Pancreas (tissue), 10 donors: ENCODE measurements at regions not wholly inside any gene's neighbourhood (a gene's known extent, or its start where the extent isn't known, plus 50 kb on each side); places are given as distances from the start of the nearest gene placed in this dataset.
"Not testable (repeated sequence)": the region's sequence is repeated elsewhere in the genome, so short reads cannot be mapped to it uniquely, and the experiment has no call there.

Source experiments
- ATAC-seq, 4 donors: fragments of 200-7000 bp; cut with Tn5 transposase; one replicate each; pipeline versions ENCODE4 v1.8.0 to v1.9.1; 2020; ENCODE audit warnings: mild to moderate bottlenecking in 4 of 4, moderate library complexity in 4 of 4
- DNase-seq, 6 donors: peaks; one replicate each; pipeline ENCODE4 v3.0.0-alpha.2; 2020
- FAIRE-seq: peaks from 2 replicates; lab custom pipeline; 2012; peaks lifted over from hg19 to GRCh38; lab: Jason Lieb, UNC
- H3K27ac ChIP-seq, 4 donors: fragments of 200-600 bp; sonication (generic); 1 replicate in 3 of 4; 2 replicates in 1 of 4; pipeline versions ENCODE4 v1.5.0 to v1.8.0; 2020
- H3K27me3 ChIP-seq, 4 donors: fragments of 200-600 bp; one replicate each; pipeline ENCODE4 v1.8.0; 2021
- H3K36me3 ChIP-seq, 3 donors: fragments of 200-600 bp; sonication (generic) in 1 of 3; one replicate each; pipeline versions ENCODE4 v1.5.0 to v1.8.0; 2020 to 2021
- H3K4me1 ChIP-seq, 3 donors: fragments of 200-600 bp; one replicate each; pipeline ENCODE4 v1.8.0; 2021
- H3K4me3 ChIP-seq, 4 donors: fragments of 200-600 bp; sonication (generic) in 2 of 4; one replicate each; pipeline versions ENCODE4 v1.5.0 to v1.8.0; 2020 to 2021
- H3K9me3 ChIP-seq, 4 donors: fragments of 200-600 bp; one replicate each; pipeline ENCODE4 v1.8.0; 2021
- CTCF ChIP-seq, 4 donors: fragments of 200-600 bp; sonication (generic) in 3 of 4; IDR thresholded peaks; one replicate each; pipeline versions ENCODE4 v1.5.0 to v1.8.0; 2021; ENCODE audit warnings: antibody characterized with exemption in 4 of 4
- WGBS, 2 donors: extraction: QIAGEN DNeasy Blood & Tissue Kit; methylation state at CpG; one replicate each; pipeline ENCODE4 v1.1.7; 2013; 5-methylcytosine and 5-hydroxymethylcytosine counted together
- intact Hi-C, 3 donors: fragments of 100-400 bp; cut with DNase I; formaldehyde crosslinking; loops; one replicate each; pipeline versions ENCODE4 v1.11.1 to v1.14.2; 2022
- donor health status: healthy with polysubstance abuse.
- donor health status: DM: no; HTN: no; CAD: no; lungs with moderate emphysema.
- donor health status: DM: no; HTN: no; CAD: no.
- donor health status: control.
- donor health status: control.
- donor health status: Bipolar disorder and iron deficiency.
- donor health status: DM: yes; HTN: yes; CAD: no.
- donor health status: DM: no; HTN: no; CAD: no.
- donor health status: DM: no; HTN: no; CAD: no.
- donor health status: DM: yes; HTN: yes; CAD: no.

- Histone ChIP-seq H3K4me3 (no peak overlapping the region), H3K27me3 (no peaks in the 10 kb centered on the region), H3K36me3 (no peaks in the 10 kb centered on the region), H3K9me3 (no peaks in the 10 kb centered on the region), H3K4me1 (no peaks in the 10 kb centered on the region), H3K27ac (no peak overlapping the region)
- ATAC-seq (no peak), DNase-seq (no peak), FAIRE-seq (no peak)
- intact Hi-C loops, result no loop called here
- 5 to 11% methylated on average over 1 of the region's 1 CpG for WGBS, 2 donors
- no peak for TF ChIP-seq CTCF (IDR thresholded peaks at IDR 0.05)
Measured at GRCh38 chr1:5129746-5130355, 475.4 kb downstream of the AJAP1 start.

- intact Hi-C loops, result no loop called here
- Histone ChIP-seq H3K4me3 (no peak overlapping the region), H3K4me1 (no peaks in the 10 kb centered on the region), H3K36me3 (no peaks in the 10 kb centered on the region), H3K27me3 (peaks cover 0 to 7% (median 0%) of the 10 kb centered on the region in 4 donors), H3K9me3 (no peaks in the 10 kb centered on the region), H3K27ac (no peak overlapping the region)
- DNase-seq, result no peak
- no peak for TF ChIP-seq CTCF (IDR thresholded peaks at IDR 0.05)
- ATAC-seq, result no peak
- no peak for FAIRE-seq
- 71% methylated on average over 7 of the region's 7 CpGs for WGBS, 2 donors
Measured at GRCh38 chr1:5125208-5125607, 470.8 kb downstream of the AJAP1 start.

GRCh38 chr1:5120559-5120958 is 466.1 kb downstream of the AJAP1 start:
- FAIRE-seq (no peak), DNase-seq (no peak), ATAC-seq (no peak)
- H3K27ac ChIP-seq, result no peak overlapping the region
- peaks cover 0 to 7% (median 0%) of the 10 kb centered on the region in 4 donors for H3K27me3 ChIP-seq
- TF ChIP-seq CTCF (IDR thresholded peaks at IDR 0.05), result no peak
- H3K9me3 ChIP-seq, result no peaks in the 10 kb centered on the region
- WGBS, 2 donors, result 91 to 96% methylated on average over 1 of the region's 1 CpG
- intact Hi-C loops, result no loop called here
- no peaks in the 10 kb centered on the region for H3K36me3 ChIP-seq
- no peak overlapping the region for H3K4me3 ChIP-seq
- H3K4me1 ChIP-seq, result no peaks in the 10 kb centered on the region

- peaks cover 0 to 7% (median 0%) of the 10 kb centered on the region in 4 donors for H3K27me3 ChIP-seq
- DNase-seq (peak in 1 of 6 donors; percentile 14), FAIRE-seq (no peak), ATAC-seq (peak in 2 of 4 donors; percentile 51 to 56)
- 40 to 44% methylated on average over 11 of the region's 11 CpGs for WGBS, 2 donors
- TF ChIP-seq CTCF (IDR thresholded peaks at IDR 0.05), result peak in 1 of 4 donors; percentile 17
- intact Hi-C loops, result no loop called here
- no peaks in the 10 kb centered on the region for H3K36me3 ChIP-seq
- no peak overlapping the region for H3K4me3 ChIP-seq
- H3K27ac ChIP-seq, result no peak overlapping the region
- no peaks in the 10 kb centered on the region for H3K4me1 ChIP-seq
- no peaks in the 10 kb centered on the region for H3K9me3 ChIP-seq
Measured at GRCh38 chr1:5119366-5120234, 465.2 kb downstream of the AJAP1 start.

- DNase-seq, FAIRE-seq, H3K27me3 ChIP-seq, H3K4me3 ChIP-seq, H3K9me3 ChIP-seq, H3K36me3 ChIP-seq, intact Hi-C loops, H3K4me1 ChIP-seq, ATAC-seq, H3K27ac ChIP-seq: not testable (repeated sequence)
- WGBS, 2 donors, result 83 to 86% methylated on average over 10 of the region's 10 CpGs
Measured at GRCh38 chr1:5118771-5119170, 464.4 kb downstream of the AJAP1 start.

GRCh38 chr1:5118292-5118691 is 463.9 kb downstream of the AJAP1 start:
- ATAC-seq, H3K27me3 ChIP-seq, H3K4me3 ChIP-seq, H3K36me3 ChIP-seq, H3K9me3 ChIP-seq, DNase-seq, FAIRE-seq, H3K27ac ChIP-seq, H3K4me1 ChIP-seq, intact Hi-C loops: not testable (repeated sequence)
- WGBS, 2 donors, result 90 to 91% methylated on average over 5 to 8 of the region's 11 CpGs
